ENCODE measurements at regions not wholly inside any gene's neighbourhood (a gene's known extent, or its start where the extent isn't known, plus 50 kb on each side); places are given as distances from the start of the nearest gene placed in this dataset.

DNA sequence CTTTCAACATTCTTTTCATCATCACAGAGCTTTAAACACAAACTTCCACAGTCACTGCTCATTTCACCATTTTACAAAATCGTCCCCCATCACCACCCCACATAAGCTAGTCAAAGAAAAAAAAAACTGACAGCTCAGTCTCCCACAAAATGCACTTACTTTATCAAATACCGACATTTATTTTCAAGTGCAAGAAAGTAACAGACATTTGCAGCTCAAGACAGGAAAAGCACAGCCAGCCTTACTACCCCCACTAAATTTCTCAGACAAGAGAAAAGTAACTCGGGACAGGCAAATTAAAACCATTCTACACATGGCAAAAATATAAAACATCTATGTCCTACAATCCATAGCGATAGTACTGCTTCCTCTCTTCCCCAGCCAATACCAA is 402.4 kb downstream of the SHQ1 start:
- Mint-ChIP-seq H3K4me3 (peak overlapping the region; percentile 95 to 100), H3K4me1 (peaks cover 54 to 55% of the 10 kb centered on the region in 2 experiments)
- peaks cover 8% of the 10 kb centered on the region for H3K4me1 ChIP-seq (ENCODE audit: insufficient read depth, low read length)

More for the DNA sequence above, 402.4 kb downstream of the SHQ1 start:
- Histone ChIP-seq H3K27me3 (ENCODE audit: insufficient read depth, low read length) (no peaks in the 10 kb centered on the region), H2BK12ac (ENCODE audit: insufficient read length, low read depth, low read length) (no peak overlapping the region), H2AFZ (ENCODE audit: low read length) (no peak overlapping the region), H3K56ac (ENCODE audit: insufficient read length, low read depth, low read length) (no peak overlapping the region), H3K4me2 (ENCODE audit: insufficient read depth, insufficient read length, low read length) (peak overlapping the region; percentile 50), H3K79me1 (ENCODE audit: insufficient read depth, low read depth, low read length, poor library complexity, severe bottlenecking) (no peaks in the 10 kb centered on the region), H2BK5ac (ENCODE audit: insufficient read length, low read length) (no peak overlapping the region), H2BK120ac (ENCODE audit: low read depth, low read length, poor library complexity, severe bottlenecking) (no peak overlapping the region), H3K14ac (ENCODE audit: insufficient read depth, low read length) (no peak overlapping the region), H2BK15ac (ENCODE audit: low read depth, low read length) (no peak overlapping the region), H3K9me3 (ENCODE audit: control insufficient read depth, low read depth, low read length) (no peaks in the 10 kb centered on the region), H4K8ac (replicated peaks; ENCODE audit: insufficient read length, low read depth, low read length) (no peak overlapping the region), H3T11ph (ENCODE audit: low read length) (no peak overlapping the region), H4K20me1 (ENCODE audit: control insufficient read depth, insufficient read depth, insufficient read length) (no peaks in the 10 kb centered on the region), H3K4ac (ENCODE audit: low read depth, low read length) (no peak overlapping the region), H4K91ac (ENCODE audit: insufficient read length, low read depth, low read length) (no peak overlapping the region), H3K9ac (ENCODE audit: extremely low read depth, insufficient read length, low read length) (peak overlapping the region; percentile 82), H3K27ac (ENCODE audit: insufficient read length, low read depth, low read length) (no peak overlapping the region), H3K79me2 (ENCODE audit: insufficient read depth, low read length) (peaks cover 48% of the 10 kb centered on the region; the same call in 1 of the 2 replicates), H4K5ac (ENCODE audit: insufficient read length, low read depth, low read length) (no peak overlapping the region), H2BK20ac (ENCODE audit: low read depth, low read length, poor library complexity, severe bottlenecking) (no peak overlapping the region), H3K18ac (ENCODE audit: insufficient read length, low read depth, low read length) (no peak overlapping the region), H3K23ac (ENCODE audit: insufficient read length, low read depth, low read length) (no peak overlapping the region), H2AK5ac (ENCODE audit: insufficient read length, low read length) (no peak overlapping the region), H3K23me2 (ENCODE audit: insufficient read length, low read depth, low read length, poor library complexity, severe bottlenecking) (no peaks in the 10 kb centered on the region)
- Mint-ChIP-seq H3K27ac (peak overlapping the region; percentile 12 to 98 (median 98); a peak in 5 of 7 replicates), H3K27me3 (ENCODE audit: low read depth) (peaks cover 30% of the 10 kb centered on the region), H3K9me3 (peaks cover 0 to 2% of the 10 kb centered on the region in 2 experiments; a peak in 2 of 5 replicates), H3K36me3 (ENCODE audit: insufficient read depth in 1 of 3, low read depth in 3 of 3) (peaks cover 9 to 19% (median 10%) of the 10 kb centered on the region in 3 experiments)
- TF ChIP-seq, protein P1, sequence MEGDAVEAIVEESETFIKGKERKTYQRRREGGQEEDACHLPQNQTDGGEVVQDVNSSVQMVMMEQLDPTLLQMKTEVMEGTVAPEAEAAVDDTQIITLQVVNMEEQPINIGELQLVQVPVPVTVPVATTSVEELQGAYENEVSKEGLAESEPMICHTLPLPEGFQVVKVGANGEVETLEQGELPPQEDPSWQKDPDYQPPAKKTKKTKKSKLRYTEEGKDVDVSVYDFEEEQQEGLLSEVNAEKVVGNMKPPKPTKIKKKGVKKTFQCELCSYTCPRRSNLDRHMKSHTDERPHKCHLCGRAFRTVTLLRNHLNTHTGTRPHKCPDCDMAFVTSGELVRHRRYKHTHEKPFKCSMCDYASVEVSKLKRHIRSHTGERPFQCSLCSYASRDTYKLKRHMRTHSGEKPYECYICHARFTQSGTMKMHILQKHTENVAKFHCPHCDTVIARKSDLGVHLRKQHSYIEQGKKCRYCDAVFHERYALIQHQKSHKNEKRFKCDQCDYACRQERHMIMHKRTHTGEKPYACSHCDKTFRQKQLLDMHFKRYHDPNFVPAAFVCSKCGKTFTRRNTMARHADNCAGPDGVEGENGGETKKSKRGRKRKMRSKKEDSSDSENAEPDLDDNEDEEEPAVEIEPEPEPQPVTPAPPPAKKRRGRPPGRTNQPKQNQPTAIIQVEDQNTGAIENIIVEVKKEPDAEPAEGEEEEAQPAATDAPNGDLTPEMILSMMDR (conservative IDR thresholded peaks at IDR 0.05) = no peak
- no CpG with 5 or more reads among the region's 4 CpGs for WGBS (ENCODE audit: extremely low coverage, insufficient read length, low lambda C conversion rate)
- DNase-seq = no peak

Data from H9 (cell line).